ENCODE measurements at regions not wholly inside any gene's neighbourhood (a gene's known extent, or its start where the extent isn't known, plus 50 kb on each side); places are given as distances from the start of the nearest gene placed in this dataset.

DNA sequence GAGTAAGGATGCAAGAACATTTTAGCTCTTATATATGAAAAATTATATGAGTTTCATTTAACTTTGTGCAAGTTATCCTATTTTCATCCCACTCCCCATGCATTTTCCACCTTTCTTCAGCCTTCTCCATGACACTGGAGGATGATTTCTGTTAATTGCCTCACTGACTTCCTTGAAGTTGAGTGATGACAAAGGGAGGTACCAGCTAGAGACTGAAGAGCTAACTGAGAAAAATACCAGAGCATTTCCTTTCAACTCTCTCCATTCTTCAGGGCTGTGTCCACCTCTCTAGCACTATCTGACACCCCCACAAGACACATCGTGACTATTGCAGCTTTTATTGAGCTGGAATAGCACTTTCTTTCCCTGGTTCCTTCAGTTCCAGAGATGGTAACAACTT, 711.6 kb upstream of the LRRC4C start:
- DNase-seq (ENCODE audit: low spot score), result no peak
- ATAC-seq (ENCODE audit: low FRiP score), result no peak
- TF ChIP-seq, protein P1, sequence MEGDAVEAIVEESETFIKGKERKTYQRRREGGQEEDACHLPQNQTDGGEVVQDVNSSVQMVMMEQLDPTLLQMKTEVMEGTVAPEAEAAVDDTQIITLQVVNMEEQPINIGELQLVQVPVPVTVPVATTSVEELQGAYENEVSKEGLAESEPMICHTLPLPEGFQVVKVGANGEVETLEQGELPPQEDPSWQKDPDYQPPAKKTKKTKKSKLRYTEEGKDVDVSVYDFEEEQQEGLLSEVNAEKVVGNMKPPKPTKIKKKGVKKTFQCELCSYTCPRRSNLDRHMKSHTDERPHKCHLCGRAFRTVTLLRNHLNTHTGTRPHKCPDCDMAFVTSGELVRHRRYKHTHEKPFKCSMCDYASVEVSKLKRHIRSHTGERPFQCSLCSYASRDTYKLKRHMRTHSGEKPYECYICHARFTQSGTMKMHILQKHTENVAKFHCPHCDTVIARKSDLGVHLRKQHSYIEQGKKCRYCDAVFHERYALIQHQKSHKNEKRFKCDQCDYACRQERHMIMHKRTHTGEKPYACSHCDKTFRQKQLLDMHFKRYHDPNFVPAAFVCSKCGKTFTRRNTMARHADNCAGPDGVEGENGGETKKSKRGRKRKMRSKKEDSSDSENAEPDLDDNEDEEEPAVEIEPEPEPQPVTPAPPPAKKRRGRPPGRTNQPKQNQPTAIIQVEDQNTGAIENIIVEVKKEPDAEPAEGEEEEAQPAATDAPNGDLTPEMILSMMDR (IDR thresholded peaks at IDR 0.05), result no peak

- TF ChIP-seq, protein P1 (IDR thresholded peaks at IDR 0.05), result no peak
- DNase-seq (ENCODE audit: low spot score), result no peak
- no peak for ATAC-seq (ENCODE audit: low FRiP score)
Observed at GRCh38 chr11:42172441-42172840, 713.0 kb upstream of the LRRC4C start.

GRCh38 chr11:42175203-42175602, 715.8 kb upstream of the LRRC4C start:
- DNase-seq (ENCODE audit: low spot score), result no peak
- no peak for ATAC-seq (ENCODE audit: low FRiP score)
- TF ChIP-seq, protein P1 (IDR thresholded peaks at IDR 0.05), result no peak

GRCh38 chr11:42179216-42179615, 719.8 kb upstream of the LRRC4C start:
- DNase-seq (ENCODE audit: low spot score), result no peak
- no peak for ATAC-seq (ENCODE audit: low FRiP score)

DNA sequence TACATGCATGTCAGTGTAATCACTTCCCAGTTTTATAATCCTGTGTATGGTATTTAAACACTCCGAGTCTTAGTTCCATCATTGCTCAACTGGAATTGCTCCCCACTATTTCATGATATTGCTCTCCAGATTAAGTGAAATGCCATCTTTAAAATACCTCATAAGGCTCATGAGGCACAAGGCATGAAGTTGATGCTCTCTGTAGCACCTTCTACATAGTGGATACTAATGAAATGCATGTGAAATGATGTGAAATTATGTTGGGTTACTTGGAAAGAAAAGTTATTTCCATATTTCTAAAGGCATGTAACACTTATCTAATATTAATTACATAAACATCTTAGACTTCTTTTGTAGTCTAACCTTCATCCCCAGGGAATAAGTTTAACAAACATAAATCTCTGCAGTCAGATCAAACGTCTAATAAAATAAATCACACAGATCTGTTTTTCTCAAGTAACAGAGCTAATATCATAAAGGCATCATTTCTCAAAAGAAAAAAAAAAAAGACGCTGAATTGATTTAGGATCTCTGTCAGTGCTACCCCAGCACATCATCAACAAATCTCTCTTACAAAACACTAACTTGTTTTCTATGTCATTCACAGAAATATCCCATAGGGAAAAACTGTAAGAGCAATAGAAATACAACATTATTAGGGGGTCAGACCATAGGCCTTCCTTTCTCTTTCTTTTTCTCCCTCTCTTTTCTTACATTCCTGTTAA, 736.0 kb upstream of the LRRC4C start:
- TF ChIP-seq, protein P1 (IDR thresholded peaks at IDR 0.05), result no peak
- DNase-seq (ENCODE audit: low spot score) (no peak), ATAC-seq (ENCODE audit: low FRiP score) (no peak)

More at GRCh38 chr11:42179216-42179615, 719.8 kb upstream of the LRRC4C start:
- TF ChIP-seq, protein P1 (IDR thresholded peaks at IDR 0.05), result no peak

DNA sequence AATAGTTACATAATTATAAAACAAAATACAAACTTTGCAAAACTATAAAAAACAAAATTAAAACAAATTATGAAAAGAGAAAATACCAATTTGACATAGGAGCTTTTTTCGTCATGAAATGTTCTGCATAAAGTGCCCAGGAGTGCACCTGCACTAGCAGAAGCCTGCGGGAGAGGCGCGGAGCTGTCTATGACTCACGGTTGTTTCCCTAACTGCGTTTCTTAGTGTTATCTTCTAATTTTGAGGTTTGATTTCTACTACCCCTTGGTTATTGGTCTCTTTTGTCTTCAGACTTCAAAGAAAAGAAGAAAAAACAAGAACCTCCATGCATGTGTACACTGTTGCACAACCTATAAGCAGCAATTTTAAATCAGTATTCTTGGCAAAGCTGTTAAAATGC, 740.9 kb upstream of the LRRC4C start:
- TF ChIP-seq, protein P1 (IDR thresholded peaks at IDR 0.05), result no peak
- DNase-seq (ENCODE audit: low spot score), result no peak
- no peak for ATAC-seq (ENCODE audit: low FRiP score)

- TF ChIP-seq, protein P1 (IDR thresholded peaks at IDR 0.05), result no peak
- ATAC-seq (ENCODE audit: low FRiP score) (no peak), DNase-seq (ENCODE audit: low spot score) (no peak)
Observed at GRCh38 chr11:42201603-42202148, 742.2 kb upstream of the LRRC4C start.

All from omental fat pad (tissue), 3 donors.